GM12891 (cell line): ENCODE measurements at regions not wholly inside any gene's neighbourhood (a gene's known extent, or its start where the extent isn't known, plus 50 kb on each side); places are given as distances from the start of the nearest gene placed in this dataset.
A peak's percentile ranks its signal among the peaks of the same experiment; 100 is the strongest.
"Not testable (repeated sequence)": the region's sequence is repeated elsewhere in the genome, so short reads cannot be mapped to it uniquely, and the experiment has no call there.

ENCODE experiments used
- DNase-seq: peaks from one replicate; pipeline ENCODE4 v3.0.0; 2011; ENCODE audit warnings: low spot score; ENCODE audit not compliant: insufficient read length
- FAIRE-seq: peaks from 2 replicates; lab custom pipeline; 2011; peaks lifted over from hg19 to GRCh38; lab: Jason Lieb, UNC
- PAX5 ChIP-seq: IDR thresholded peaks from 2 replicates; pipeline ENCODE4 v1.6.1; 2011; ENCODE audit warnings: low read length, moderate library complexity, mild to moderate bottlenecking; ENCODE audit not compliant: insufficient read depth, severe bottlenecking
- POLR2A ChIP-seq: IDR thresholded peaks from 2 replicates; pipeline ENCODE4 v1.6.1; 2011; ENCODE audit warnings: low read depth, low read length, control low read depth
- POLR2AphosphoS5 ChIP-seq: IDR thresholded peaks from 2 replicates; pipeline ENCODE4 v1.6.1; 2011; ENCODE audit warnings: low read depth, low read length, control low read depth
- POU2F2 ChIP-seq: IDR thresholded peaks from 2 replicates; pipeline ENCODE4 v1.6.1; 2011; ENCODE audit warnings: low read depth, mild to moderate bottlenecking, control low read depth, low read length, moderate library complexity
- SPI1 ChIP-seq: IDR thresholded peaks from 2 replicates; pipeline ENCODE4 v1.6.1; 2011; ENCODE audit warnings: low read depth, low read length, control low read depth
- TAF1 ChIP-seq: IDR thresholded peaks from 2 replicates; pipeline ENCODE4 v1.6.1; 2011; ENCODE audit warnings: low read depth, low read length, control low read depth

- FAIRE-seq, result no peak
- no peak for DNase-seq
- TF ChIP-seq POU2F2, result no peak
- TF ChIP-seq POLR2AphosphoS5, result no peak
- no peak for TF ChIP-seq POLR2A
- no peak for TF ChIP-seq SPI1
- TF ChIP-seq PAX5, result no peak
- TF ChIP-seq TAF1, result no peak
These were observed 1206.5 kb upstream of the PABPC4L start for GRCh38 chr4:135408109-135408508.

GRCh38 chr4:135406597-135406996 is 1205.0 kb upstream of the PABPC4L start:
- not testable (repeated sequence) for DNase-seq, FAIRE-seq

GRCh38 chr4:135385830-135386581 is 1184.4 kb upstream of the PABPC4L start:
- no peak for FAIRE-seq
- TF ChIP-seq POLR2A (no peak), TAF1 (no peak), POLR2AphosphoS5 (no peak), PAX5 (no peak), SPI1 (no peak), POU2F2 (no peak)
- DNase-seq, result no peak

DNA sequence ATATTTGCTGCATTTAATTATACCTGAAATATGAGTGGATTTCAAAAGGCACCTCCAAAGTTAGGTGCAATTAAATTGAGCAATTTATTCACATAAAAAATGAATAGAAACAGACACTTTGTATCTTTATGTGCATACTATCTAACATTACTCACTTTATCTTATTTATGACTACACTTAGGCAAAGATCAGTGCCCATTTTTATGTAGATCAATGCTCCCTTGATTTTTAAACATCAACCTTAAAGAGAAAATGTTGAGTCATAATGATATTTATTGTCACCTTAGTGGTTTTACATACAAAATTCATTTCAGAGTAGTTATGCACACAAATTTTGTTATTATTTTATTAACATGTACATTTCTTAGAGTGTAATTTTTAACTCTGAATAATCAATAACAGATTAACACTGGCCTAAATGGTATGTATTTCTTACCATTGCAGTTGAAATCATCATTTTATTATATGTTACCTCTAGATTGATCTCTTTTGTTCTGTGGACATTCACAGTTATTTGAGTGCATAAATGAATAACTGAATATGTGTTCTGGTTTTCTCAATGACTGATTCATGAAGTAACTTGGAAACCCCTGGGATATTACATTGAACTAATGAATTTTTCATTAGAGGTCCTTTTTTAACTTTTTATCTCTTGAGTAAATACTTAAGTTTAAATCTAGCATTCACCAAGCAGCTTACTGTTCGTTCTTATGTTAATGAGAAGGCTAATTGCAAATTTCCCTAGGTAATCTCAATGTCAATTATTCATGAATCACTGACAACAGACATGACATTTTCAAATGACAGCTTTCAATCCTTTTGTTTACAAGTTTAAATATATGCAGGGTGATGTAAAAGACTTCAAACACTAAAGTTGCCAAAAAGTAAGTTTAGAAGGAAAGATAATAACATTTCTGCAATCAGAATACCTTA is 1182.0 kb upstream of the PABPC4L start:
- TF ChIP-seq POU2F2 (no peak), SPI1 (no peak), POLR2A (no peak), POLR2AphosphoS5 (no peak), PAX5 (no peak), TAF1 (no peak)
- DNase-seq, result no peak
- FAIRE-seq, result no peak

DNA sequence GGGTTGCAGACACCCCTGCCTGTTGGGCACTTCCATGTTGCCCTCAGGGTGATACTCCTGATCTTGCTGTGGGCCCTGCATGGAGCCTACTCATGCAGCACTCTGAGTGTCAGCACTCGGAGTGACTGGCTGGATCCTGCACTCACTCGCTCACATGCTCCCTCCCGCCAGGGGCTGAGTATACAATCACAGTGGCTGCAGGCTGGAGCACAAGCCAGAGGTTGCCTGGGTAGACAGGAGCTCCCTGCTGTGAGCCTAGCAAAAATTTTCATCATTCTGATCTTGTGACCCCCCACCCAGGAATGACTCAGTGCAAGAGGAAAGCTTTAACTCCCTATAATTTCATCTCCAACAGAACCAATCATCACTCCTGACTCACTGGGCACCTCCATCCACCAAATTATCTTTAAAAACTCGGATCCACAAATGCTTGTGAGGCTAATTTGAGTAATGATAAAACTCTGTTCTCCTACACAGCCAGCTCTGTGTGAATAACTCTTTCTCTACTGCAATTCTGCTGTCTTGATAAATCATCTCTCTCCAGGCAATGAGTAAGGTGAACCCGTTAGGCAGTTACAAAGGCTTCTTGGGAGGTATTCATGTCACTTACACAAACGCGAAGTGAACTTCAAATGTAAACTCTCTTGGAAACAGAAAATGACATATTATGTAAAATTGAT is 1180.8 kb upstream of the PABPC4L start:
- TF ChIP-seq PAX5 (no peak), TAF1 (no peak), POLR2AphosphoS5 (no peak)
- DNase-seq, result no peak
- FAIRE-seq, result no peak

GRCh38 chr4:135372131-135372530 is 1170.5 kb upstream of the PABPC4L start:
- FAIRE-seq, result no peak
- DNase-seq, result no peak
- no peak for TF ChIP-seq SPI1
- TF ChIP-seq PAX5, result no peak
- no peak for TF ChIP-seq TAF1
- no peak for TF ChIP-seq POLR2AphosphoS5
- TF ChIP-seq POLR2A, result no peak
- TF ChIP-seq POU2F2, result no peak

GRCh38 chr4:135371137-135371536 is 1169.5 kb upstream of the PABPC4L start:
- FAIRE-seq (peak; percentile 72), DNase-seq (no peak)
- TF ChIP-seq POU2F2, result no peak
- no peak for TF ChIP-seq POLR2AphosphoS5
- no peak for TF ChIP-seq SPI1
- no peak for TF ChIP-seq TAF1
- no peak for TF ChIP-seq POLR2A
- TF ChIP-seq PAX5, result no peak

DNA sequence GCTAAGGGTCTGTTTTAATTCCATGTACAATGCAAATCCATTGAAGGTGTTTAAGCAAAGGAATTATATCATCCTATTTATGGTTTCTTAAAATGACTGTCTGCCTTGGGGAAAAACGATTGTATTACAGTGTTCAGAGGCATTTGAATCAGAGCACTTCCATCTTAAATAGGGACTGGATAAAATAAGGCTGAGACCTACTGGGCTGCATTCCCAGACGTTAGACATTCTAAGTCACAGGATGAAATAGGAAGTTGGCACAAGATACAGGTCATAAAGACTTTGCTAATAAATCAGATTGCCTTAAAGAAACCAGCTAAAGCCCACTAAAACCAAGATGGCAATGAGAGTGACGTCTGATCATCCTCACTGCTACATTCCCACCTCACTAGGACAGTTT is 1167.2 kb upstream of the PABPC4L start:
- no peak for DNase-seq
- no peak for FAIRE-seq
- TF ChIP-seq SPI1 (no peak), POLR2A (no peak), TAF1 (no peak), PAX5 (no peak), POU2F2 (no peak), POLR2AphosphoS5 (no peak)

- TF ChIP-seq POLR2AphosphoS5, result no peak
- no peak for TF ChIP-seq POLR2A
- TF ChIP-seq SPI1, result no peak
- TF ChIP-seq TAF1, result no peak
- no peak for TF ChIP-seq POU2F2
- TF ChIP-seq PAX5, result no peak
- FAIRE-seq, result no peak
- DNase-seq, result no peak
These were observed 1163.5 kb upstream of the PABPC4L start for GRCh38 chr4:135365065-135365464.

- no peak for DNase-seq
- no peak for TF ChIP-seq POLR2A
- TF ChIP-seq POU2F2, result no peak
- no peak for TF ChIP-seq PAX5
- no peak for TF ChIP-seq POLR2AphosphoS5
- no peak for TF ChIP-seq TAF1
- no peak for TF ChIP-seq SPI1
- no peak for FAIRE-seq
These were observed 1157.5 kb upstream of the PABPC4L start for GRCh38 chr4:135359128-135359527.

DNA sequence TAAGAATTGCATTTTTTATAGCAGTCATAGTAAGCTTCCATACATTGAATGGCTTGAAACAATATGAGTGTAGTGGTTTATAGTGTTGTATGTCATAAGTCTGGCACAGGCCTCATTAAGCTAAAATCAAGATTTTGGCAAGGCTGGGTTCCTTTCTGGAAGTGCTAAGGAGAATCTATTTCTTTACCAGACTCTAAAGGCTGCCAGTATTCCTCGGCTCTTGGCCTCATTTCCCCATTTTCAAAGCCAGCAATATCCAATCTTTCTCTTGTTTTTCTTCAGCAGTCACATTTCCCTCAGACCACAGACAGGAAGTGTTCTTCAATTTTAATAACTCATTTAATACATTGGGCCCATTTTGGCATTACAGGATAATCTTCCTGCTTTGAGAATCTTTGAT is 1155.5 kb upstream of the PABPC4L start:
- FAIRE-seq, result no peak
- no peak for DNase-seq
- TF ChIP-seq PAX5 (no peak), POLR2AphosphoS5 (no peak), SPI1 (no peak), POLR2A (no peak), TAF1 (no peak), POU2F2 (no peak)
